DMS53 treated with DMSO at 0.1 percent for 48 hours (cell line): ENCODE measurements at regions not wholly inside any gene's neighbourhood (a gene's known extent, or its start where the extent isn't known, plus 50 kb on each side); places are given as distances from the start of the nearest gene placed in this dataset.
A peak's percentile ranks its signal among the peaks of the same experiment; 100 is the strongest.

ENCODE experiments used
- DNase-seq: peaks from one replicate; lab custom pipeline; 2025; ENCODE audit not compliant: unreplicated experiment; lab: John Stamatoyannopoulos, UW

GRCh38 chr1:81410351-81410750 is 390.4 kb upstream of the ADGRL2 start:
- DNase-seq: no peak

DNA sequence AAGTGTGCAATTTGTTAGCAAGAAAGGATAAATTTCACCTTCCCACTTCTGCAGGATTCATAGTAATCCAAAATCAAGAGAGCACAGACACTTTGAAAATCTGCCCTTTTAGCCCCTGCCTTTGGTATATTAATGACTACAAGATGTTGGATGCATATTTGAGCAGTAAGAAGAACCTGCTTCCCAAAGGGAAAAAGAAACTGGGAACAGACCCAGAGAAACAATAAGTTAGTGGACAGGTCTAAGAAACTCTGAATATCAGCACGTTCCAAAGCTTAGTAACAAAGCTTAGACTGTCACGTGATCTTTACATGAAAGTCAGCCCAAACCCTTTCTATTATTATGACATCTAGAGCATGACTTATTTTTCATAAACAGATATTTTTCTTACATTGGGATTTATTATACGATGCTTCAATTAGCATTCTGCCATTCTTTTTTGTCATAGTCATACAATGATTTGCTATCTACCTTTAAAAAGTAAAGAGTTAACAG is 390.9 kb upstream of the ADGRL2 start:
- DNase-seq: no peak

- DNase-seq: no peak
Observed at GRCh38 chr1:81409262-81409661, 391.5 kb upstream of the ADGRL2 start.

DNA sequence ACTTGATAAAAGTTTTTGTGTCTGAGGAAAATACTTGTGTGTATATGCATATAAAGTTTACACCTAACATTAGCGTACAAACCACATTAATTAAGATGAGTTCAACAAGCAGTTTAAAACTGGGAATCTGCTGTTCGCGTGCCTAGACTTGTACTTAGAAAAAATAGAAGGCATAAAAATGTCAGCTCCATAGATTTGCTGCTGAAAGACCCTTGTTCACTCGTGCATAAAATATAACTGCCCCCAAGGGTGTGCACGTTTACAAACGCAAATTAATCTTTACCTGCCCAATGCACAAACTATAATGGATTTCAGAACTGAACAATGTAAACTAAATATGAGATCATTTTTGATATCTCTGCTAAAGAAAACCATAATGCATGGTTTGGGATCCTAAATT is 392.3 kb upstream of the ADGRL2 start:
- DNase-seq: no peak

- no peak for DNase-seq
Observed at GRCh38 chr1:81407000-81407821, 393.5 kb upstream of the ADGRL2 start.

- DNase-seq: no peak
Observed at GRCh38 chr1:81406292-81406999, 394.3 kb upstream of the ADGRL2 start.

- DNase-seq: no peak
Observed at GRCh38 chr1:81398041-81398440, 402.7 kb upstream of the ADGRL2 start.

GRCh38 chr1:81392526-81393226 is 408.1 kb upstream of the ADGRL2 start:
- no peak for DNase-seq

DNA sequence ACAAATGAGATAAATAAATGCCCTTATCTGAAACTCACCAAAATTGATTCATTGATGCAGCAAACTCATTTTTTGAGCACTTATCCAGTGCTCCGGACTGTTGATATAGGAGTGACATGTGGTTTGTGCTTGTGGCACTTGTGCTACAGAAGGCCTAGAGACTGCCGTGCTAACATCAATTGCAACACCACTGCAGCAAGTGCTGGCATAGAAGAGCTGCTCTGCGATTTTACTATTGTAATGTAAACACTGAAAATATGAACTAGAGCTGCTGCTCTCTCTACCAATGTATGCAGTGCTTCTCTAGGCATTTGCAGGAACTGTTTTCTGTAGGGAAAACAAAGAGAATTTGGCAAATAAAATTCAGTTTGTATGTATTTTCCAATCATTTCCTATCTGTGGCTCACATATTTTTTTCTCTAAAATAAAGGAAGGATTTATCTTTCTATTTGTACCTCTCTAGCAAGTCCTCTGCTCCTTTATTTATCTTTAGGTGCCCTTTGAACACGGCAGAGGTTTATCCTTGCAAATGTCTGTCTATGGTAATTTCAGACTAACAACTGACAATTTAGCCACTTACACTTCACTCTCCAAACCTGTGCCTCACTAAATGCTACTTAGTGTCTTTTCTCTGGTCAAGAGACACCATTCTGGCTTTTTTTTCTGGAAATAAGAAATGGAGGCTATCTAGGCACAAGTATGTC is 409.5 kb upstream of the ADGRL2 start:
- DNase-seq: peak; percentile 24

DNA sequence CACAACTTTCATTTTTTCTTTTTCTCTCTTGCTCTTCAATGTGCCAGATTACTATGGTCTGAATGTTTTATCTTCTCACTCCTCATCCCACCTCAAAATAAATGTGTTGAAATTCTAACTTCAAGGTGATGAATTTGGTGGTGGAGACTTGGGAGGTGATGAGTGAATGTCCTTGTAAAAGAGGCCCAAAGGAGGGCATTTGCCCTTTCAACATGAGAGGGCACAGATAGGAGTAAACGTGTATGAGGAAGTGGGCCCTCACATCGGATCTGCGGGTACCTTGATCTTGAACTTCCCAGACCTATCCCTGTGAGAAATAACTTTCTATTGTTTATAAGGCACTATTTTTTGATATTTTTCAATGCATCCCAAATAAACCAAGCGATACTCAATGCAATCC is 412.3 kb upstream of the ADGRL2 start:
- DNase-seq: no peak

GRCh38 chr1:81387446-81387845 is 413.3 kb upstream of the ADGRL2 start:
- DNase-seq: no peak

DNA sequence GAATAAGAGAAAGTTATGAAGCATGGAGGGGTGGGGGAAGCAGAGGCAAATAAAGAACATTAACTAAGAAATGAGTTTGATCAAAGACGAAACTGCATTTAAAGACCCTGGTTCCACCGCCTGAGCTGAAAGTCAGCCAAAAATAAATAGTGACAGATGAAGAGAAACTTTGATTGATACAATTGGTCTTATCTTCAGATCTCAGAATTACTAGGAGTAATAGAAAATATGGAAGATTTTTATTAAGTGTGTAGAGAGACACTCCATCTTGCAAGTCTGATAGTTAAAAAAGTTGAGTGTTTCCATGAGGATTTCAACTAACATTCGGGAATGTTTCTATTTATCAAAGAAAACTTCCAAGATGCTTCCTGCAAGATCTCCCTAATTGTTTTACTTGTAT is 418.2 kb upstream of the ADGRL2 start:
- DNase-seq: no peak

DNA sequence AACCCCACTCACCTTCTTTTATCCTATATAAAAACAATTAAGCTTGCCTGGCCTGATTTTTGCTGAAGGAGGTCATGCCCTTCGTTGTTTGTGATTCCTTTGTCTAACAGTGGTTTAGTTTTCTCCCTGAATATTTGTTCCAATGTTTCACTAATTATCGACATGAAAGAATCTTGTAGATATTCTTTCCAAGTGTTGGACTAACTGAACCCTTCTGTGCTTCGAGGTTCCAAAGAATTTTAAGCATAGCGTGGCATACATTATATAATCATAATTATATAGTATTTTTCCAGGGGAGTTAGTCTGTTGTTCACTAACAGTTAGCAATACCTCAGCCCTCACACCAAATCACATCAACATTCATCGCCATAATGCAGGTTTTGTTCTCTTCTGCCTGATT is 418.9 kb upstream of the ADGRL2 start:
- no peak for DNase-seq

DNA sequence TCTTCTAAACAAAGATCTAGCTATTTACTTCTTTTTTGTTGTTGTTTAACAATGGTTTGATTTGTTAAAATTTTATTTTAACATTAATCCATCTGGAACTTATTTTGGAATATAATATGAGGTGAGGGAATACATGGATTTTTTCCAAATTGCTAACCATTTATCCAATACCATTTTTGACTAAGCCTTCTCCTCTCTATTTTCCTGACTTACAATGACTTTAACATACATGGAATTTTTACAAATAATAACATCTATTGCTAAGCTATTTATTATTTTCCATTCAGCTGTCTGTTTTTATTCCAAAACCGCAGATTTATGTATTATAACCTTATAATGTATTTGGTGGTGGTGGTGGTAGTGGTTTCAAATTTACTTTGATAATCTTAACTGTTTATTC is 420.3 kb upstream of the ADGRL2 start:
- DNase-seq: no peak

DNA sequence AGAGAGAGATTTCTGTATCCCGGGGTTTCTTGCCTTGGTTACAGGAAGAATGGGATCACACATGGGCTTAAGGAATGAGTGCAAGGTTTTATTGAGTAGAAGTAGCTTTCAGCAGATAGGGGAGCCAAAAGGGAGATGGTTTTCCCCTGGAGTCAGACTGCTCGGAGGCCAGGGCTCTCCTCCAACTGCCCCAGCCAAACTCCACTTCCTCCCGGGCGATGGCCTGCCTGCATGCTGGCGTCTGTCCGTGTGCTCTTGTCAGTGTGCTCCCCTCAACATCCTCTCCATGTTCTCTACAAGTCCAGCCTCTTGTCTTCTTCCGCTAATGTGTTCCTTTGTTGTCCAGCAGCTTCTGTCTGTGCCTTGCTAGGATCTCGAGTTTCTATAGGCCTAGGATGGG is 421.3 kb upstream of the ADGRL2 start:
- no peak for DNase-seq

- no peak for DNase-seq
Observed at GRCh38 chr1:81377406-81377805, 423.3 kb upstream of the ADGRL2 start.

DNA sequence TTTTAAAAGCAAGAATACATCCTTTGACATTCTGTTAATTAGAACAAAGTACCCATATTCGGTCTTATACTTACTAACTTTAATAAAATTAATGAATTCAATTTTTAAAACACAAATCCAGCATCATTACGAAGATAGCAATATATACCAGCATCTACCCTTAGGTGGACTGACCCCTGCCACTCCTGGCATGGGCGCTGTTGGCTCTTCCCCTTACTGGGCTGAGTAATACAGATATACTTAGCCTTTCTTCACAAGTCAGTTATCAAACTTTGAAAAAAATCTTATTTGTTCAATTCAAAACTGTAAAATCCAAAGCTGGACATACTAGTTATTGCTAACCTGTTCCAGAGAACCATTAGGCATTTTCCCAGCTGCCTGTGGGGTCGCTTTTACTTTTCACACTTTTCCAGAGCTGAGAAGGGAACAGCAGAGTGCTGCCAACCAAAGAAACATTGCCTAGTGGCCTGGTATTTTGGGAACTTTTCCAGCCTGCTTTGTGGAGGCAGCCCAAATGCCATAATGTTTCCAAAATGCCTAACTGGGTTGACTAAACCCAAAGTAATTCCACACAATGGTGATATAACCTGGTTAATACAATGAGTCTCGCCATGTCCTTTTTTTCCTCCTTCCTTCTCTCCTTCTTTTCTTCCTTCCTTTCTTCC is 424.7 kb upstream of the ADGRL2 start:
- no peak for DNase-seq

DNA sequence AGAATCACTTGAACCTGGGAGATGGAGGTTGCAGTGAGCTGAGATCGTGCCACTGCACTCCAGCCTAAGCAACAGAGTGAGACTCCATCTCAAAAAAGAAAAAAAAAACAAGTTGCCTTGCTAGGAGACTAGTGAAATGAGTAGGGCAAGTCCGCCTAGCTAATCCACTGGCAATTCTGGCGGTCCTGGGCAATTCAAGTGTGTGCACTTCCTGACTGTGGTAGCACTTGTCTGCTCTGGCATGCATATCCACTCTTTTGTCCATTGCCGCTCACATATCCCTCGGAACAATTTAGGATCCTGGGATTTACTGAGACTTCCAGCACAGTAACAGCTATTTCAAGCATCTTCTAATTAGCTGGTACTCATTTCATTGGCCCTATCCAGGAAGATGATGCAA is 426.3 kb upstream of the ADGRL2 start:
- peak; percentile 5 for DNase-seq

DNA sequence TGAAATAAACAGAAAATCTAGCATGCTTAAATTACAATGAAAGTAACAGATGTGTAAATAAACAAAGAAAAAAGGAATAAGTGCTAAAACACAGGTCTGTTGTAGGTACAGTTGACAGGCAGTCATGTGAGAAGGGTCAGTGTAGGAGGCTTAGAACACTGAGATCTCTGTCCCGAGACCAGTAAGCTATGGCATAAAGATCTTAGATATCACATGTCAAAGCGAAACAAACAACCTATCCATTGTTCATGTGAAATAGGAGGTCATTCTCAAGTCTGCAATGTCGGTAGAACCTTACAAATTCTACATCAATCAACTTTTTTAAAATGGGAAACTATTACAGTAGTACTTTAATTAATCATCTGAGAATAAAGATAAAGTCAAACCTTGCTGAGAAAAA is 428.9 kb upstream of the ADGRL2 start:
- DNase-seq: no peak

GRCh38 chr1:81369833-81370232 is 430.9 kb upstream of the ADGRL2 start:
- DNase-seq: no peak

GRCh38 chr1:81366173-81366572 is 434.6 kb upstream of the ADGRL2 start:
- no peak for DNase-seq
